NCI-H2171 (cell line): ENCODE measurements at regions not wholly inside any gene's neighbourhood (a gene's known extent, or its start where the extent isn't known, plus 50 kb on each side); places are given as distances from the start of the nearest gene placed in this dataset.
"Not testable (repeated sequence)": the region's sequence is repeated elsewhere in the genome, so short reads cannot be mapped to it uniquely, and the experiment has no call there.

Experiments used
- DNase-seq: peaks from one replicate; lab custom pipeline; 2025; lab: John Stamatoyannopoulos, UW

GRCh38 chr2:118791483-118791882 is 56.0 kb downstream of the EN1 start:
- DNase-seq: no peak

- DNase-seq: no peak
Measured at GRCh38 chr2:118786746-118787145, 60.7 kb downstream of the EN1 start.

GRCh38 chr2:118784860-118785259 is 62.6 kb downstream of the EN1 start:
- no peak for DNase-seq

GRCh38 chr2:118779362-118779761 is 68.1 kb downstream of the EN1 start:
- DNase-seq: no peak

- peak; percentile 23 for DNase-seq
Measured at GRCh38 chr2:118774458-118775133, 72.9 kb downstream of the EN1 start.

- no peak for DNase-seq
Measured at GRCh38 chr2:118773826-118774225, 73.6 kb downstream of the EN1 start.

GRCh38 chr2:118772487-118773200 is 74.8 kb downstream of the EN1 start:
- DNase-seq: no peak

- no peak for DNase-seq
Measured at GRCh38 chr2:118769707-118770400, 77.6 kb downstream of the EN1 start.

GRCh38 chr2:118766871-118767270 is 80.6 kb downstream of the EN1 start:
- no peak for DNase-seq

GRCh38 chr2:118764855-118765254 is 82.6 kb downstream of the EN1 start:
- DNase-seq: no peak

GRCh38 chr2:118763797-118764196 is 83.7 kb downstream of the EN1 start:
- no peak for DNase-seq

GRCh38 chr2:118762290-118762689 is 85.2 kb downstream of the EN1 start:
- DNase-seq: no peak

GRCh38 chr2:118761771-118762170 is 85.7 kb downstream of the EN1 start:
- DNase-seq: no peak

GRCh38 chr2:118755901-118756300 is 91.5 kb downstream of the EN1 start:
- DNase-seq: no peak

GRCh38 chr2:118755384-118755783 is 92.1 kb downstream of the EN1 start:
- DNase-seq: no peak

- DNase-seq: no peak
Measured at GRCh38 chr2:118752762-118753429, 94.6 kb downstream of the EN1 start.

GRCh38 chr2:118750959-118751565 is 96.4 kb downstream of the EN1 start:
- DNase-seq: no peak

GRCh38 chr2:118748245-118748885 is 99.1 kb downstream of the EN1 start:
- no peak for DNase-seq

GRCh38 chr2:118747637-118748036 is 99.8 kb downstream of the EN1 start:
- no peak for DNase-seq

- no peak for DNase-seq
Measured at GRCh38 chr2:118747066-118747465, 100.4 kb downstream of the EN1 start.

- DNase-seq: not testable (repeated sequence)
Measured at GRCh38 chr2:118744682-118745181, 102.7 kb downstream of the EN1 start.
